Fibroblast of the aortic adventitia (primary cell): ENCODE measurements at regions not wholly inside any gene's neighbourhood (a gene's known extent, or its start where the extent isn't known, plus 50 kb on each side); places are given as distances from the start of the nearest gene placed in this dataset.
"Not testable (repeated sequence)": the region's sequence is repeated elsewhere in the genome, so short reads cannot be mapped to it uniquely, and the experiment has no call there.

Experiments used
- DNase-seq: peaks from one replicate; pipeline ENCODE4 v3.0.0-alpha.2; 2010; ENCODE audit warnings: low read depth
- H3K4me3 ChIP-seq: 2 replicates; pipeline ENCODE4 v1.5.1; 2011; ENCODE audit warnings: low read depth, mild to moderate bottlenecking, control low read depth, low read length, moderate library complexity
- CTCF ChIP-seq: IDR thresholded peaks from 2 replicates; pipeline ENCODE4 v1.5.1; 2011; ENCODE audit warnings: mild to moderate bottlenecking, low read length, control low read depth, inconsistent platforms; ENCODE audit not compliant: insufficient read depth

GRCh38 chr4:33482773-33483172, 2761.5 kb downstream of the ARAP2 start:
- no peak for DNase-seq
- no peak for TF ChIP-seq CTCF
- H3K4me3 ChIP-seq, result no peak overlapping the region

- no peak for DNase-seq
- TF ChIP-seq CTCF, result no peak
- no peak overlapping the region for H3K4me3 ChIP-seq
Observed at GRCh38 chr4:33485111-33485510, 2759.2 kb downstream of the ARAP2 start.

- no peak overlapping the region for H3K4me3 ChIP-seq
- TF ChIP-seq CTCF, result no peak
- DNase-seq, result no peak
Observed at GRCh38 chr4:33493231-33493630, 2751.1 kb downstream of the ARAP2 start.

GRCh38 chr4:33494150-33494549, 2750.2 kb downstream of the ARAP2 start:
- no peak overlapping the region for H3K4me3 ChIP-seq
- no peak for TF ChIP-seq CTCF
- DNase-seq, result peak; percentile 54

- H3K4me3 ChIP-seq, DNase-seq: not testable (repeated sequence)
Observed at GRCh38 chr4:33501587-33501986, 2742.7 kb downstream of the ARAP2 start.

- no peak overlapping the region for H3K4me3 ChIP-seq
- no peak for DNase-seq
- no peak for TF ChIP-seq CTCF
Observed at GRCh38 chr4:33512397-33512796, 2731.9 kb downstream of the ARAP2 start.

GRCh38 chr4:33518856-33519255, 2725.5 kb downstream of the ARAP2 start:
- TF ChIP-seq CTCF, result no peak
- DNase-seq, result no peak
- no peak overlapping the region for H3K4me3 ChIP-seq
